Mesothelial cell of epicardium (in vitro differentiated cells): ENCODE measurements at regions not wholly inside any gene's neighbourhood (a gene's known extent, or its start where the extent isn't known, plus 50 kb on each side); places are given as distances from the start of the nearest gene placed in this dataset.

Experiments
- DNase-seq, 2 experiments: peaks; one replicate each; pipeline ENCODE4 v3.0.0; 2021; ENCODE audit warnings: low spot score in 2 of 2; ENCODE audit not compliant: unreplicated experiment in 2 of 2
- H3K27ac Mint-ChIP-seq: 2 replicates; pipeline ENCODE4 v1.8.0; 2021; ENCODE audit warnings: mixed read lengths
- H3K27me3 Mint-ChIP-seq: 2 replicates; pipeline ENCODE4 v1.8.0; 2021; ENCODE audit warnings: low read depth, mixed read lengths
- H3K36me3 Mint-ChIP-seq: 2 replicates; pipeline ENCODE4 v1.8.0; 2021; ENCODE audit warnings: mixed read lengths
- H3K4me1 Mint-ChIP-seq: 2 replicates; pipeline ENCODE4 v1.8.0; 2021; ENCODE audit warnings: mixed read lengths
- H3K4me3 Mint-ChIP-seq: 2 replicates; pipeline ENCODE4 v1.8.0; 2021; ENCODE audit warnings: mild to moderate bottlenecking, moderate library complexity, mixed read lengths
- H3K9me3 Mint-ChIP-seq: 2 replicates; pipeline ENCODE4 v1.8.0; 2021; ENCODE audit warnings: mixed read lengths
- CTCF ChIP-seq: fragments of 200-600 bp; sonication (generic); IDR thresholded peaks from one replicate; pipeline ENCODE4 v1.5.0; 2021; ENCODE audit warnings: antibody characterized with exemption; ENCODE audit not compliant: unreplicated experiment

- Mint-ChIP-seq H3K27me3 (peaks cover 2% of the 10 kb centered on the region), H3K9me3 (no peaks in the 10 kb centered on the region), H3K4me1 (no peaks in the 10 kb centered on the region), H3K36me3 (no peaks in the 10 kb centered on the region), H3K4me3 (no peak overlapping the region), H3K27ac (no peak overlapping the region)
- no peak for TF ChIP-seq CTCF
- DNase-seq, result no peak
These were observed 153.1 kb downstream of the ACTL7B start for GRCh38 chr9:108702681-108703080.

- DNase-seq, result no peak
- H3K4me1 Mint-ChIP-seq, result peaks cover 7% of the 10 kb centered on the region
- H3K36me3 Mint-ChIP-seq, result no peaks in the 10 kb centered on the region
- no peak for TF ChIP-seq CTCF
- no peak overlapping the region for H3K4me3 Mint-ChIP-seq
- H3K27me3 Mint-ChIP-seq, result no peaks in the 10 kb centered on the region
- no peaks in the 10 kb centered on the region for H3K9me3 Mint-ChIP-seq
- H3K27ac Mint-ChIP-seq, result no peak overlapping the region
These were observed 157.0 kb downstream of the ACTL7B start for GRCh38 chr9:108698801-108699200.

GRCh38 chr9:108698231-108698630, 157.6 kb downstream of the ACTL7B start:
- H3K4me1 Mint-ChIP-seq, result peaks cover 12% of the 10 kb centered on the region
- H3K27ac Mint-ChIP-seq, result no peak overlapping the region
- H3K36me3 Mint-ChIP-seq, result no peaks in the 10 kb centered on the region
- no peak for DNase-seq
- TF ChIP-seq CTCF, result no peak
- H3K9me3 Mint-ChIP-seq, result no peaks in the 10 kb centered on the region
- no peak overlapping the region for H3K4me3 Mint-ChIP-seq
- H3K27me3 Mint-ChIP-seq, result no peaks in the 10 kb centered on the region

GRCh38 chr9:108696156-108696555, 159.6 kb downstream of the ACTL7B start:
- Mint-ChIP-seq H3K36me3 (no peaks in the 10 kb centered on the region), H3K4me3 (no peak overlapping the region), H3K27ac (no peak overlapping the region), H3K27me3 (no peaks in the 10 kb centered on the region), H3K4me1 (peaks cover 13% of the 10 kb centered on the region), H3K9me3 (no peaks in the 10 kb centered on the region)
- no peak for DNase-seq
- TF ChIP-seq CTCF, result no peak

GRCh38 chr9:108694170-108694569, 161.6 kb downstream of the ACTL7B start:
- no peak for DNase-seq
- TF ChIP-seq CTCF, result no peak
- H3K27ac Mint-ChIP-seq, result peak overlapping the region; percentile 7
- H3K36me3 Mint-ChIP-seq, result no peaks in the 10 kb centered on the region
- H3K4me3 Mint-ChIP-seq, result no peak overlapping the region
- H3K4me1 Mint-ChIP-seq, result peaks cover 13% of the 10 kb centered on the region
- no peaks in the 10 kb centered on the region for H3K27me3 Mint-ChIP-seq
- H3K9me3 Mint-ChIP-seq, result peaks cover 5% of the 10 kb centered on the region

- no peak for DNase-seq
- H3K9me3 Mint-ChIP-seq, result peaks cover 17% of the 10 kb centered on the region
- H3K27ac Mint-ChIP-seq, result no peak overlapping the region
- no peak overlapping the region for H3K4me3 Mint-ChIP-seq
- TF ChIP-seq CTCF, result no peak
- no peaks in the 10 kb centered on the region for H3K27me3 Mint-ChIP-seq
- peaks cover 13% of the 10 kb centered on the region for H3K4me1 Mint-ChIP-seq
- no peaks in the 10 kb centered on the region for H3K36me3 Mint-ChIP-seq
These were observed 164.2 kb downstream of the ACTL7B start for GRCh38 chr9:108691614-108692013.
